ENCODE measurements at regions not wholly inside any gene's neighbourhood (a gene's known extent, or its start where the extent isn't known, plus 50 kb on each side); places are given as distances from the start of the nearest gene placed in this dataset.

DNA sequence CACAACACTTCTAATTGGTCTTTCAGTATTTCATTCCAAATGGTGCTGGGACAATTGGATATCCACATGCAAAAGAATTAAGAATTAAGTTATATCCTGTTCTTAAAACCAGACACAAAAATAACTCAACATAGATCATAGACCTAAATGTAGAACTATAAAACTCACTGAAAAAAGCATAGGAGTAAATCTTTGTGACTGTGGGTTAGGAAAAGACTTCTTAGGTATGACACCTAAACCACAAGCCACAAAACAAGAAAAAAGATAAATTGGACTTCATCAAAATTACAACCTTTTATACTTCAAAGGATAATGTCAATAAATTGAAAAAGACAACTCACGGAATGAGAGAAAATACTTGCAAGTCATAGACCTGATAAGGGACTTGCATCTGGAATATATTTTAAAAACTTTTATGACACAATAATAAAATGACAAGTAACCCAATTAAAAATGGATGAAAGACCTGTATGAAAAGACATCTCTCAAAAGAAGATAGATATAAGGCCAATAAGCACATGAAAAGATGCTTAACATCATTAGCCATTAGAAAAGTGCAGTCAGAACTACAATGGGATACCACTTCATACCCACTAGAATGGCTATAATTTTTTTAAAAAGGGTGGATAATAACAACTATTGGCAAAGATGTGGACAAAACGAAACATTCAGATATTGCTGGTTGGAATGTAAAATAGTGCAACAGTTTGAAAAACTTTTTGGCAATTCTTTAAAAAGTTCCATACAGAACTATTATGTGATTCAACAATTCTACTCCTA lies 72.5 kb upstream of the SLC38A4 start:
- TF ChIP-seq POLR2AphosphoS5 (IDR thresholded peaks at IDR 0.05): no peak
- TF ChIP-seq, protein P1, sequence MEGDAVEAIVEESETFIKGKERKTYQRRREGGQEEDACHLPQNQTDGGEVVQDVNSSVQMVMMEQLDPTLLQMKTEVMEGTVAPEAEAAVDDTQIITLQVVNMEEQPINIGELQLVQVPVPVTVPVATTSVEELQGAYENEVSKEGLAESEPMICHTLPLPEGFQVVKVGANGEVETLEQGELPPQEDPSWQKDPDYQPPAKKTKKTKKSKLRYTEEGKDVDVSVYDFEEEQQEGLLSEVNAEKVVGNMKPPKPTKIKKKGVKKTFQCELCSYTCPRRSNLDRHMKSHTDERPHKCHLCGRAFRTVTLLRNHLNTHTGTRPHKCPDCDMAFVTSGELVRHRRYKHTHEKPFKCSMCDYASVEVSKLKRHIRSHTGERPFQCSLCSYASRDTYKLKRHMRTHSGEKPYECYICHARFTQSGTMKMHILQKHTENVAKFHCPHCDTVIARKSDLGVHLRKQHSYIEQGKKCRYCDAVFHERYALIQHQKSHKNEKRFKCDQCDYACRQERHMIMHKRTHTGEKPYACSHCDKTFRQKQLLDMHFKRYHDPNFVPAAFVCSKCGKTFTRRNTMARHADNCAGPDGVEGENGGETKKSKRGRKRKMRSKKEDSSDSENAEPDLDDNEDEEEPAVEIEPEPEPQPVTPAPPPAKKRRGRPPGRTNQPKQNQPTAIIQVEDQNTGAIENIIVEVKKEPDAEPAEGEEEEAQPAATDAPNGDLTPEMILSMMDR (IDR thresholded peaks at IDR 0.05): no peak

Measured in stomach (tissue), 4 donors.